Astrocyte of the cerebellum (primary cell): ENCODE measurements at regions not wholly inside any gene's neighbourhood (a gene's known extent, or its start where the extent isn't known, plus 50 kb on each side); places are given as distances from the start of the nearest gene placed in this dataset.

ENCODE experiments used
- DNase-seq: peaks from one replicate; pipeline ENCODE4 v3.0.0-alpha.2; 2011; ENCODE audit warnings: low read depth
- H3K4me3 ChIP-seq: 2 replicates; pipeline ENCODE4 v1.5.1; 2011; ENCODE audit warnings: mild to moderate bottlenecking, low read depth, low read length, moderate library complexity
- in situ Hi-C: cut with HindIII; loops from 2 replicates; pipeline ENCODE4 v1.10.0; 2017; ENCODE audit warnings: low sequenced_read_pairs
- TF ChIP-seq, protein P1 (sequence below): IDR thresholded peaks from 2 replicates; pipeline ENCODE4 v1.5.1; 2012; ENCODE audit warnings: low read length, low read depth, moderate library complexity, mild to moderate bottlenecking; ENCODE audit errors: missing control alignments

GRCh38 chr9:1296331-1296730 is 246.2 kb downstream of the DMRT2 start:
- in situ Hi-C loops, result no loop called here
- TF ChIP-seq, protein P1, sequence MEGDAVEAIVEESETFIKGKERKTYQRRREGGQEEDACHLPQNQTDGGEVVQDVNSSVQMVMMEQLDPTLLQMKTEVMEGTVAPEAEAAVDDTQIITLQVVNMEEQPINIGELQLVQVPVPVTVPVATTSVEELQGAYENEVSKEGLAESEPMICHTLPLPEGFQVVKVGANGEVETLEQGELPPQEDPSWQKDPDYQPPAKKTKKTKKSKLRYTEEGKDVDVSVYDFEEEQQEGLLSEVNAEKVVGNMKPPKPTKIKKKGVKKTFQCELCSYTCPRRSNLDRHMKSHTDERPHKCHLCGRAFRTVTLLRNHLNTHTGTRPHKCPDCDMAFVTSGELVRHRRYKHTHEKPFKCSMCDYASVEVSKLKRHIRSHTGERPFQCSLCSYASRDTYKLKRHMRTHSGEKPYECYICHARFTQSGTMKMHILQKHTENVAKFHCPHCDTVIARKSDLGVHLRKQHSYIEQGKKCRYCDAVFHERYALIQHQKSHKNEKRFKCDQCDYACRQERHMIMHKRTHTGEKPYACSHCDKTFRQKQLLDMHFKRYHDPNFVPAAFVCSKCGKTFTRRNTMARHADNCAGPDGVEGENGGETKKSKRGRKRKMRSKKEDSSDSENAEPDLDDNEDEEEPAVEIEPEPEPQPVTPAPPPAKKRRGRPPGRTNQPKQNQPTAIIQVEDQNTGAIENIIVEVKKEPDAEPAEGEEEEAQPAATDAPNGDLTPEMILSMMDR, result no peak
- DNase-seq, result no peak
- H3K4me3 ChIP-seq, result no peak overlapping the region

DNA sequence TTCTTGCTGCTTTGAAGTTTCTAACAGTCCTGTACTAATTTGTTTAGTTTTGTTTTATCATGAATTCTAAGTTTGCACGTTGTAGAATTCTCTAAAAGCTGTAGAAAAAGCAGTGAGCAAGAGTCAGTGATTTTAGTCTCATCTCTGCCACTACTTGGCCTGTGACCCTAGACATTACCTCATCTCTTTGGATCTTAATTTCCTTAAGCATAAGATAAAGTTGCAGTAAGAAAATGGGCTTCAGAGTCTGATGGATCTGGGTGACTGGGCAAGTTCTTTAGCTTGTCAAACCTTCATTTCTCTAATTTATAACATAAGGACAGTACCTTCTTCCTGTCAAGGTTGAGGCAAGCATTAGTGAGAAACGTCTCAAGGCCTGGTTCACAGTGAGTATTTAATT is 247.9 kb downstream of the DMRT2 start:
- H3K4me3 ChIP-seq, result no peak overlapping the region
- no peak for DNase-seq
- TF ChIP-seq, protein P1, result no peak
- in situ Hi-C loops, result no loop called here

DNA sequence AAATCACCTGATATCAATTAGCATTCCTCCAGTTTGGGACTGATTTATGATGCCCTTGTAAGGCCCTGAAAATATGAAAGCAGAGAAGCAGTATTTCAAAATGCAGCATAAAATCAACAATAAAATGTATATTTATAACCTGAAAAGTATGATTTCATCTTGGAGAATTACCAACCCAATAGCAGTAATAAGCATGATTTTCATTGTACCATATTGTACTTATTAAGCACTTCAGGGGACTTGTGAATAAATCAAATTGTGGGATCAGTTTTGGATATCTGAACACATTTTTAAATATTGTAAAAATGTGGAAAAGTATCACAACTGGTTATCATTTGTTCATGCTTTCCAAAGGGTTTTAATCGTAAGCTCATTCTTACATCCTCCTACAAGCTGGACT is 250.8 kb downstream of the DMRT2 start:
- TF ChIP-seq, protein P1, result no peak
- in situ Hi-C loops, result no loop called here
- no peak for DNase-seq
- H3K4me3 ChIP-seq, result no peak overlapping the region

GRCh38 chr9:1303932-1304331 is 253.8 kb downstream of the DMRT2 start:
- TF ChIP-seq, protein P1, result no peak
- no peak overlapping the region for H3K4me3 ChIP-seq
- no peak for DNase-seq
- in situ Hi-C loops, result no loop called here

DNA sequence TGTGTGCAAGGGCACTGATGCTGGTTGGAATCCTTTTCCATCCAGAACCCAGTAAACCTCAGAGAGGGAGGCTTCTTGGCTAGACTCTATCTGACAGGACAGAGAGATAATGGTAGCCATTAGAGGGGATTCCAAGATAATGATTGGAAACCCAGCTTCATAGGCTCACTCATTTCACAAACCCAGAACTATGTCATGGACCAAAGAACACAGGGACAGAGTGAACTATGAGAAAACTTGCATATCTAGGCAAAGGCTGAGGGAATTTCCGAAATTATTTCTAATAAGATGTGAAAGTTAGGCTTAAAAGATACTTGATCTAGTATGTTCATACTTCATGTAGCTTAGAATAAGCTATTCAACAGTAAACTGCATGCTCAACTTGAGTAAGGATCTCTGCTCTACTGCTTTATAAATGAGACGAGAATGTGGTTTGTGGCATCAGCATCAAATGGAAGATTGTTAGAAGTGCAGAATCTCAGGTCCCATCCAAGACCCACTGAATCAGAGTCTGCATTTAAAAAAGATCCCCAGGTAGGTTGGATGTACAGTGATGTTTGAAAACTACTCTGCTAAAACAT is 261.4 kb downstream of the DMRT2 start:
- TF ChIP-seq, protein P1, result no peak
- DNase-seq, result no peak
- H3K4me3 ChIP-seq, result no peak overlapping the region
- in situ Hi-C loops, result no loop called here

DNA sequence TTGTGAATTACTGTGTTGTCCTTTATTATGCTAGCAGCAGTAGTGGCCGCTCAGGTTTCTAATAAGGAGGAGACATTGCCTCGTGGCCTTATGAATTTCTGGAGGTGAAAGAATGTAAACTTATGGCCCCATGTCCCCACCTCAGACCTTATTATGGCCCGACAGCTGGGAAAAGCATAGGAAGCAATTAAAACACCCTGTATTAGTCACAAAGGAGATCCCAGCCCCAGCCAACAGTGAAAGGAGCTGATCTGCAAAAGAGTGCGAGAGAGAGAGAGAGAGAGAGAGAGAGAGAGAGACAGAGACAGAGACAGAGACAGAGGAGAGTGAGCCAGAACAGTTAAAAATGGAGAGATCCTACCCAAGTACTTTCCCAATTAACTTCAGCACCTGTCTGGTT is 269.3 kb downstream of the DMRT2 start:
- DNase-seq, result no peak
- TF ChIP-seq, protein P1, result no peak
- in situ Hi-C loops, result no loop called here
- H3K4me3 ChIP-seq, result no peak overlapping the region
